ENCODE measurements at regions not wholly inside any gene's neighbourhood (a gene's known extent, or its start where the extent isn't known, plus 50 kb on each side); places are given as distances from the start of the nearest gene placed in this dataset.

DNA sequence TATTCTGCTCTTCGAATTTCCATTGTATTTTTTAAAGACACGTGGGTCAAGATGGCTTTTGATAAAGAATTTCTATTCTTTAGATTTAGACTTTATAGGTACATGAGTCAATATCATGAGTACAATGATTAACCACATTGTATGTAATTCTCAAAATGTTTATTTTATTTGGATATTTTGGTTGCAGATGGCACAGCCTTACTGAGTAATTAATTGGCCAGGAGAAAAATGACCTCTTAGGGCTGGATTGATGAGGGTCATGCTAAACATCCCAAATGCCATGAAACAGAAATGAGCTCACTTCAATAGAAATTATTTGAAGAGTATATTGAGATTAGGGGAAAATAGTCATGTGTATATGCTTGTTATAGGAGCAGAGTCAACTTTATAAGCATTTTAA is 131.2 kb upstream of the CCN2 start (continued):
- TF ChIP-seq, protein P1, sequence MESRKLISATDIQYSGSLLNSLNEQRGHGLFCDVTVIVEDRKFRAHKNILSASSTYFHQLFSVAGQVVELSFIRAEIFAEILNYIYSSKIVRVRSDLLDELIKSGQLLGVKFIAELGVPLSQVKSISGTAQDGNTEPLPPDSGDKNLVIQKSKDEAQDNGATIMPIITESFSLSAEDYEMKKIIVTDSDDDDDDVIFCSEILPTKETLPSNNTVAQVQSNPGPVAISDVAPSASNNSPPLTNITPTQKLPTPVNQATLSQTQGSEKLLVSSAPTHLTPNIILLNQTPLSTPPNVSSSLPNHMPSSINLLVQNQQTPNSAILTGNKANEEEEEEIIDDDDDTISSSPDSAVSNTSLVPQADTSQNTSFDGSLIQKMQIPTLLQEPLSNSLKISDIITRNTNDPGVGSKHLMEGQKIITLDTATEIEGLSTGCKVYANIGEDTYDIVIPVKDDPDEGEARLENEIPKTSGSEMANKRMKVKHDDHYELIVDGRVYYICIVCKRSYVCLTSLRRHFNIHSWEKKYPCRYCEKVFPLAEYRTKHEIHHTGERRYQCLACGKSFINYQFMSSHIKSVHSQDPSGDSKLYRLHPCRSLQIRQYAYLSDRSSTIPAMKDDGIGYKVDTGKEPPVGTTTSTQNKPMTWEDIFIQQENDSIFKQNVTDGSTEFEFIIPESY (IDR thresholded peaks at IDR 0.05; ENCODE audit: borderline replicate concordance, low read depth), result no peak
- TF ChIP-seq FOXM1 (IDR thresholded peaks at IDR 0.05; ENCODE audit: low read depth) (no peak), NRF1 (IDR thresholded peaks at IDR 0.05; ENCODE audit: low read depth, low read length) (no peak), NFIC (IDR thresholded peaks at IDR 0.05; ENCODE audit: borderline replicate concordance) (no peak), YY1 (IDR thresholded peaks at IDR 0.05; ENCODE audit: low read depth) (no peak)
- TF ChIP-seq, protein P2, sequence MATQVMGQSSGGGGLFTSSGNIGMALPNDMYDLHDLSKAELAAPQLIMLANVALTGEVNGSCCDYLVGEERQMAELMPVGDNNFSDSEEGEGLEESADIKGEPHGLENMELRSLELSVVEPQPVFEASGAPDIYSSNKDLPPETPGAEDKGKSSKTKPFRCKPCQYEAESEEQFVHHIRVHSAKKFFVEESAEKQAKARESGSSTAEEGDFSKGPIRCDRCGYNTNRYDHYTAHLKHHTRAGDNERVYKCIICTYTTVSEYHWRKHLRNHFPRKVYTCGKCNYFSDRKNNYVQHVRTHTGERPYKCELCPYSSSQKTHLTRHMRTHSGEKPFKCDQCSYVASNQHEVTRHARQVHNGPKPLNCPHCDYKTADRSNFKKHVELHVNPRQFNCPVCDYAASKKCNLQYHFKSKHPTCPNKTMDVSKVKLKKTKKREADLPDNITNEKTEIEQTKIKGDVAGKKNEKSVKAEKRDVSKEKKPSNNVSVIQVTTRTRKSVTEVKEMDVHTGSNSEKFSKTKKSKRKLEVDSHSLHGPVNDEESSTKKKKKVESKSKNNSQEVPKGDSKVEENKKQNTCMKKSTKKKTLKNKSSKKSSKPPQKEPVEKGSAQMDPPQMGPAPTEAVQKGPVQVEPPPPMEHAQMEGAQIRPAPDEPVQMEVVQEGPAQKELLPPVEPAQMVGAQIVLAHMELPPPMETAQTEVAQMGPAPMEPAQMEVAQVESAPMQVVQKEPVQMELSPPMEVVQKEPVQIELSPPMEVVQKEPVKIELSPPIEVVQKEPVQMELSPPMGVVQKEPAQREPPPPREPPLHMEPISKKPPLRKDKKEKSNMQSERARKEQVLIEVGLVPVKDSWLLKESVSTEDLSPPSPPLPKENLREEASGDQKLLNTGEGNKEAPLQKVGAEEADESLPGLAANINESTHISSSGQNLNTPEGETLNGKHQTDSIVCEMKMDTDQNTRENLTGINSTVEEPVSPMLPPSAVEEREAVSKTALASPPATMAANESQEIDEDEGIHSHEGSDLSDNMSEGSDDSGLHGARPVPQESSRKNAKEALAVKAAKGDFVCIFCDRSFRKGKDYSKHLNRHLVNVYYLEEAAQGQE (IDR thresholded peaks at IDR 0.05; ENCODE audit: low read depth, low read length), result no peak

DNA sequence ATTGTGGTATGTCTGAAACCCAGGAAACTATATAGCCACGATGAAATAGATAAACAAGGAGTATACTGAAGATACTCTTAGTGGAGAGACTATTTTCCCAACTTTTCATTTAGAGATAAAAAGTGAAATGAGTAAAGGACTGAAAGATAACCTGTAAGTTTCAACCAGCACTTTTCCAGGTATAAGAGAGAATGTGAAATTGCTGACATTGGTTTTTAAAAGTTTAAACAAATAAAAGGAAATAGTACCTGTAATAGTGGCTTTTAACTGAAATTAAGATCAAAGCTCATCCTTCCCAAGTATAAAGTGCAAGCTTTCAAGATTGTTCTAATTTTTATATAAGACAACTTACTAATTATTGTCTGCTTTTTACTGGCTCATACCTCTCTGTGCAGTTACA is 130.2 kb upstream of the CCN2 start:
- H4K20me1 ChIP-seq (ENCODE audit: insufficient read depth), result no peaks in the 10 kb centered on the region
- no peaks in the 10 kb centered on the region for H3K9me2 ChIP-seq
- H3K27me3 ChIP-seq (ENCODE audit: insufficient read depth), result no peaks in the 10 kb centered on the region
- H3F3A ChIP-seq (replicated peaks; ENCODE audit: insufficient read depth), result peaks cover 27% of the 10 kb centered on the region
- ChIA-PET POLR2A (no interaction called here), CTCF (no interaction called here)
- DNase-seq, result no peak
- WGBS (ENCODE audit: low lambda C conversion rate), result 10% methylated on average over 1 of the region's 1 CpG
- H3K4me3 ChIP-seq (ENCODE audit: low read depth in 2 of 2, low read length in 1 of 2), result no peak overlapping the region
- H3K27ac ChIP-seq (ENCODE audit: low read depth in 2 of 2, low read length in 1 of 2), result 0 out of 4 replicates have a peak overlapping the region, but pooled peaks of 1 of the 2 experiments have one; percentile 1
- peaks cover 0 to 23% of the 10 kb centered on the region in 2 experiments; a peak in 2 of 4 replicates for H3K4me1 ChIP-seq (ENCODE audit: control insufficient read depth in 1 of 2, insufficient read depth in 2 of 2, low read depth in 1 of 2, low read length in 1 of 2)
- no peak overlapping the region for H3K4me2 ChIP-seq
- H3K79me2 ChIP-seq (ENCODE audit: insufficient read depth), result no peaks in the 10 kb centered on the region
- peak overlapping the region; percentile 27 for H2AFZ ChIP-seq (ENCODE audit: low read depth)
- H3K36me3 ChIP-seq (replicated peaks in 1 of 2; ENCODE audit: control insufficient read depth in 1 of 2, insufficient read depth in 2 of 2, low read length in 1 of 2), result no peaks in the 10 kb centered on the region
- H3K9me3 ChIP-seq, result no peaks in the 10 kb centered on the region
- H3K9ac ChIP-seq, result no peak overlapping the region
- TF ChIP-seq, protein P3, sequence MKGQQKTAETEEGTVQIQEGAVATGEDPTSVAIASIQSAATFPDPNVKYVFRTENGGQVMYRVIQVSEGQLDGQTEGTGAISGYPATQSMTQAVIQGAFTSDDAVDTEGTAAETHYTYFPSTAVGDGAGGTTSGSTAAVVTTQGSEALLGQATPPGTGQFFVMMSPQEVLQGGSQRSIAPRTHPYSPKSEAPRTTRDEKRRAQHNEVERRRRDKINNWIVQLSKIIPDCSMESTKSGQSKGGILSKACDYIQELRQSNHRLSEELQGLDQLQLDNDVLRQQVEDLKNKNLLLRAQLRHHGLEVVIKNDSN (IDR thresholded peaks at IDR 0.05; ENCODE audit: borderline replicate concordance, low read depth), result no peak
- TF ChIP-seq, protein P4, sequence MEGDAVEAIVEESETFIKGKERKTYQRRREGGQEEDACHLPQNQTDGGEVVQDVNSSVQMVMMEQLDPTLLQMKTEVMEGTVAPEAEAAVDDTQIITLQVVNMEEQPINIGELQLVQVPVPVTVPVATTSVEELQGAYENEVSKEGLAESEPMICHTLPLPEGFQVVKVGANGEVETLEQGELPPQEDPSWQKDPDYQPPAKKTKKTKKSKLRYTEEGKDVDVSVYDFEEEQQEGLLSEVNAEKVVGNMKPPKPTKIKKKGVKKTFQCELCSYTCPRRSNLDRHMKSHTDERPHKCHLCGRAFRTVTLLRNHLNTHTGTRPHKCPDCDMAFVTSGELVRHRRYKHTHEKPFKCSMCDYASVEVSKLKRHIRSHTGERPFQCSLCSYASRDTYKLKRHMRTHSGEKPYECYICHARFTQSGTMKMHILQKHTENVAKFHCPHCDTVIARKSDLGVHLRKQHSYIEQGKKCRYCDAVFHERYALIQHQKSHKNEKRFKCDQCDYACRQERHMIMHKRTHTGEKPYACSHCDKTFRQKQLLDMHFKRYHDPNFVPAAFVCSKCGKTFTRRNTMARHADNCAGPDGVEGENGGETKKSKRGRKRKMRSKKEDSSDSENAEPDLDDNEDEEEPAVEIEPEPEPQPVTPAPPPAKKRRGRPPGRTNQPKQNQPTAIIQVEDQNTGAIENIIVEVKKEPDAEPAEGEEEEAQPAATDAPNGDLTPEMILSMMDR (IDR thresholded peaks at IDR 0.05), result no peak
- TF ChIP-seq YY1 (IDR thresholded peaks at IDR 0.05; ENCODE audit: low read depth), result no peak
- no peak for TF ChIP-seq TEAD4 (IDR thresholded peaks at IDR 0.05; ENCODE audit: borderline replicate concordance, insufficient read depth)
- TF ChIP-seq, protein P5, sequence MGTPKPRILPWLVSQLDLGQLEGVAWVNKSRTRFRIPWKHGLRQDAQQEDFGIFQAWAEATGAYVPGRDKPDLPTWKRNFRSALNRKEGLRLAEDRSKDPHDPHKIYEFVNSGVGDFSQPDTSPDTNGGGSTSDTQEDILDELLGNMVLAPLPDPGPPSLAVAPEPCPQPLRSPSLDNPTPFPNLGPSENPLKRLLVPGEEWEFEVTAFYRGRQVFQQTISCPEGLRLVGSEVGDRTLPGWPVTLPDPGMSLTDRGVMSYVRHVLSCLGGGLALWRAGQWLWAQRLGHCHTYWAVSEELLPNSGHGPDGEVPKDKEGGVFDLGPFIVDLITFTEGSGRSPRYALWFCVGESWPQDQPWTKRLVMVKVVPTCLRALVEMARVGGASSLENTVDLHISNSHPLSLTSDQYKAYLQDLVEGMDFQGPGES (IDR thresholded peaks at IDR 0.05; ENCODE audit: low read depth, low read length), result no peak
- TF ChIP-seq NFIC (IDR thresholded peaks at IDR 0.05; ENCODE audit: borderline replicate concordance), result no peak
- TF ChIP-seq RCOR1 (IDR thresholded peaks at IDR 0.05; ENCODE audit: low read length), result no peak
- TF ChIP-seq, protein P6, sequence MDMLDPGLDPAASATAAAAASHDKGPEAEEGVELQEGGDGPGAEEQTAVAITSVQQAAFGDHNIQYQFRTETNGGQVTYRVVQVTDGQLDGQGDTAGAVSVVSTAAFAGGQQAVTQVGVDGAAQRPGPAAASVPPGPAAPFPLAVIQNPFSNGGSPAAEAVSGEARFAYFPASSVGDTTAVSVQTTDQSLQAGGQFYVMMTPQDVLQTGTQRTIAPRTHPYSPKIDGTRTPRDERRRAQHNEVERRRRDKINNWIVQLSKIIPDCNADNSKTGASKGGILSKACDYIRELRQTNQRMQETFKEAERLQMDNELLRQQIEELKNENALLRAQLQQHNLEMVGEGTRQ (IDR thresholded peaks at IDR 0.05; ENCODE audit: borderline replicate concordance, low read depth, low read length), result no peak
- TF ChIP-seq, protein P2 (IDR thresholded peaks at IDR 0.05; ENCODE audit: low read depth, low read length), result no peak
- no peak for TF ChIP-seq FOSL2 (IDR thresholded peaks at IDR 0.05; ENCODE audit: borderline replicate concordance, low read depth)
- no peak for TF ChIP-seq POLR2AphosphoS5 (IDR thresholded peaks at IDR 0.05; ENCODE audit: low read depth, low read length)
- TF ChIP-seq FOXJ3 (CRISPR knock-in tag; IDR thresholded peaks at IDR 0.05), result no peak

All from SK-N-SH (cell line).